Stimulated activated CD4-positive, alpha-beta T cell treated with anti-CD3 and anti-CD28 coated beads, Interleukin-2, amount 100 ng/mL, for 24 hours (primary cell): ENCODE measurements at regions not wholly inside any gene's neighbourhood (a gene's known extent, or its start where the extent isn't known, plus 50 kb on each side); places are given as distances from the start of the nearest gene placed in this dataset.

Experiments
- DNase-seq, 2 donors: peaks; one replicate each; pipeline ENCODE4 v3.0.0-alpha.2; 2020

- DNase-seq = no peak
Observed at GRCh38 chr9:103658156-103658555, 436.0 kb upstream of the SMC2 start.

GRCh38 chr9:103660830-103661229 lies 433.3 kb upstream of the SMC2 start:
- no peak for DNase-seq

DNA sequence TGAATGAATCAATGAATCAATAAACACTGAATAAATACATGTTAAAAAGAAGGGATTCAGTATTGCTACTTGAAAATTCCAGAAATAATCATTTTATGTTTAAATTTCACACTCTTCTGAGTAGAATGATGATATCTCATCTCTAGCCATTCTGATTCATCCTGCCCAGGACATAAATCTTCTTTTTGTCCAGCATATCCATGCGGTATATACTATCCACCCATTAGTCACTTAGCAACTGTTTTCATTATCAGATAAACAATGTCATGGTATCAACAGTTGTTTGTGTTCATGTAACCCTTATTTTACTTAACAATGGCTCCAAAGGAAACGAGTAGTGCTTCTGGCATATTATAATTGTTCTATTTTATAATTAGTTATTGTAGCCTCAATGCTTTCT lies 432.4 kb upstream of the SMC2 start:
- no peak for DNase-seq

DNA sequence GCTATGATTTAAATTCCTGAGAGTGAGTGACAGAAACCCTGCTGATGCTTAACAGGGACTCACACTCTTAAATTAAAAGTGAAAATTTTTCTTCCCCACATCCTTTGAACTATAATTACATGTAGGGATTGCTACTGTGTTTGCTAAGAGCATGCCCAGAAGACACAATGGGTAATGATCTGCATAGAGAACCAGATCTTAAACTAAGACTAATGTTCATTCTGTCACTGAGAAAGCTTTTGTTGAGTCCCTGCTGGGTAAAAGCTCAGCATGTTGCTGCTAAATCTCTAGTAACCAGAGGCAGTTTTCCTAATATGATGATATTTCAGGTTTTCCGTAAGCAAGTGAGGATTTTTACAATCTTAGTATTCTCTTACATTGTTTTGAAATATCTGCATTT lies 424.8 kb upstream of the SMC2 start:
- no peak for DNase-seq

DNA sequence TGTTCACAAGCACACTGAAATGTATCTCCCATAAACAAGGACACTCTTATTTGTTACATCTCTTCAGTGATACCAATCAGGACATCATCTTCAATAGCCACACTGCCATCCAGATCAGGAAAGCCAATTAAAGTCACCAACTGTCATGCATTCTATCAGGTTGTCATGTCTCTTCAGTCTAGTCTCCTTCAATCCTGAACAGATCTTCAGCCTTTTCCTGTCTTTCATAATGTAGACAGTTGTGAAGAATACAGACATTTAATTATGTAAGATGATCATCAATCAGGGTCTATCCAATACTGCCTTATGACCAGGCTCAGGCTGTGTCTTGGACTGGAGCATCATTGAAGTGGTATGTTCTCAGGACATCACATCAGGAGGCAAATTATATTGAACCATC lies 419.8 kb upstream of the SMC2 start:
- no peak for DNase-seq

- DNase-seq = no peak
Observed at GRCh38 chr9:103680581-103680980, 413.5 kb upstream of the SMC2 start.

- DNase-seq = no peak
Observed at GRCh38 chr9:103681435-103681834, 412.7 kb upstream of the SMC2 start.

DNA sequence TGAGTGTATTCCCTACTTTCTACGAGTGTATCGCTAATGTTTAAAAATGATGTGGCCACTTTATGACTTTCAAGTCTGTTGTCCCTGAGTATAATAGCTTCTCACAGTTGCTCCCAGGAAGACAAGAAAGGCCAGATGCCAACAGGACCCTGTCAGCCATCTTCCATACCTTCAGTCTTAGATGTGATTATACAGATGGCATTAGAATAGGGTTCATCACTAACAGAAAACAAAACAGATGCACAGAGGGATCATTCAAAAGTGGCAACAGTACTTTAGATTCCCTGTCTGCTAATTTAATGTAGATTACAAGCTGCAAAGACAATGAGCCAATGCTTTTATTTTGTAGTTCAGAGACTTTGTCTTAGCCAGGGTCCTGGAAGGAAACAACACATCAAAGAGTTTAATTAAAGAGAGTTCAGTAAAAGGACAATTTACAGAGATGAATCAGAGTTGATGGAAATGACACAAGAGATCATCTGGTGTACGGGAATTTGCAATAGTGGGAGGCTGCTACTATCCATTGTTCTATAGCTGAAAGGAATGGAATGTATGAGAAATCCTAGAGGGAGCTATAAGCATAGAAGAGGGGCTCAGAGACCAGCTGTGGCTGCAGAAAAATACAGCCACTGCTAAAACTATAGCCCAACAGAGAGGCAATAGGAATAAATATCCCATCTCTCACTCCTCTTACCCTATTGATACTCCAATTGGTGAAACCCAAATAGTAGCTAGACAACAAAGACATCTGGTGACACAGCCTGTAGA lies 393.7 kb upstream of the SMC2 start:
- no peak for DNase-seq

- no peak for DNase-seq
Observed at GRCh38 chr9:103702572-103702971, 391.5 kb upstream of the SMC2 start.

DNA sequence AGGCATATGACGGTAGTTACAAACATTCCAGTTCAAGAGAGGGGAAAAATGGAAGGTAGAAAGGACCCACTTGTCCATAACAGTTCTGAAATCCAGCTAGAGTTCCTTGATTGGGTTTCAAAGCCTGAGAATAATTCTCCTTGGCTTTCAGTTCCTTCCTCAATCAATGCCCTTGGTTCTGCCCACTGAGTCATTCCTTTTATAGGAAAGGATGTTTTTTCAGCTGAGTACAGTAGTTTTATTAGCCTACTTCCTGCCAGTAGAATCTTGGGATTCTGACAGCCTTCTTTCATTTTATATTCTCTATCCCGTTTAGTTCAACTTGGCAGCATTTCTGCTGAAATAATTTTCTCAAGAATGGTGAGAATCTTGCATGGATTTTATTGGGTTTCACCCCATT lies 386.9 kb upstream of the SMC2 start:
- no peak for DNase-seq

GRCh38 chr9:103709366-103709765 lies 384.7 kb upstream of the SMC2 start:
- no peak for DNase-seq

GRCh38 chr9:103713631-103714030 lies 380.5 kb upstream of the SMC2 start:
- DNase-seq = no peak

GRCh38 chr9:103714992-103715391 lies 379.1 kb upstream of the SMC2 start:
- DNase-seq = no peak

- no peak for DNase-seq
Observed at GRCh38 chr9:103721056-103721455, 373.1 kb upstream of the SMC2 start.

DNA sequence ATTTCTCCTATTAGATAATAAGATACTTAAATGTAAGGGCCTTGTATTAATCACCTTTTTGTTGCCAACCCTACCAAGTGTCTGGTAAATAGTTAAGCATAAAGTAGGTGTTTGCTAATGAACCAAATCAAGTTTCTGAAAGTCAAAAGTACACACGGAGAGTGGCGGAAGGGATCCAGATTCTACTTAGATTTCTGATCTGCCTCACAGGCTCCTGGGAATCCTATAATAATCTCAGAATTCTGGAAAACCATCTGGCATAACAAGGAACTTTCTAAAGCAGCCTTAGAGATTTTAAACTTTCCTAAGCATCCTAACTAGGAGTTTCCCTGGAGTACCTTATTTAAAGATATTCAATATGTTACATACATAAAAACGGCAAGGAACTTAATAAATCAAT lies 363.2 kb upstream of the SMC2 start:
- DNase-seq = no peak

DNA sequence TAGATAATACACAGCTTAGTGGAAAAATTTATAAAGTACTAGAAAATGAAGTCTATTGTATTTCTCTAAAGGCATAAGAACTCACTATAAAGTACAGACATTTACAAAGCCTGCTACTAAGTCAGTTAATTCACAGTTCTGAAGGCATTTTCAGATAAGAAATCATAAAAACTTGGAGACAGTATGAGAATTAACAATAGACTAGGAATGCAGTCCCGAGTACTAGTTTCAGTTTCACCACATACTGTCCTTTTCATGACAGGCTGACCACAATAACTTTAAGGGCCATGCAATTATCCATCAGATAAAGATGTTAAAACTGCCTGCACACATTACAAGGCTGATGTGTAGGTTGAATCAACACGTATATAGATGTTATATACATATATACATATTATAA lies 362.6 kb upstream of the SMC2 start:
- no peak for DNase-seq

- DNase-seq = no peak
Observed at GRCh38 chr9:103734471-103734870, 359.6 kb upstream of the SMC2 start.

- DNase-seq = no peak
Observed at GRCh38 chr9:103755441-103755840, 338.7 kb upstream of the SMC2 start.

GRCh38 chr9:103755986-103756385 lies 338.1 kb upstream of the SMC2 start:
- DNase-seq = no peak

GRCh38 chr9:103757062-103757461 lies 337.0 kb upstream of the SMC2 start:
- no peak for DNase-seq

DNA sequence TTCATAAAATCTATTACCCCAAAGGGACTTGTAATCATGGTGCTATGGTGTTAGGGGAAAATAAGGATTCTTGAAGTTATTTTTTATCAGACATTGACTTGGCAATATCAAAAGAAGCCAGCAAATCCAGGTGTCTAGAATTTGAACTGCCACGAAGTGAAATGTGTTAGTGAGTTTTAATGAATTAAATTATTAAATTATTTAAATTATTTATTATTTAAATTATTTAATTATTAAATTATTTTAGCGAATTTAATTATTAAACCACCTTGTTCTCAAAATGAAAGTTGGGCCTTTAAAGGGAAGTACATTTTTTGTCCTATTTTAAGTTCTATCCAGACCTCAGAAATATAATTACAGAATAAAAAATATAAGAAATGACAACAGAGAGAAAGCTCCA lies 332.6 kb upstream of the SMC2 start:
- DNase-seq = no peak

DNA sequence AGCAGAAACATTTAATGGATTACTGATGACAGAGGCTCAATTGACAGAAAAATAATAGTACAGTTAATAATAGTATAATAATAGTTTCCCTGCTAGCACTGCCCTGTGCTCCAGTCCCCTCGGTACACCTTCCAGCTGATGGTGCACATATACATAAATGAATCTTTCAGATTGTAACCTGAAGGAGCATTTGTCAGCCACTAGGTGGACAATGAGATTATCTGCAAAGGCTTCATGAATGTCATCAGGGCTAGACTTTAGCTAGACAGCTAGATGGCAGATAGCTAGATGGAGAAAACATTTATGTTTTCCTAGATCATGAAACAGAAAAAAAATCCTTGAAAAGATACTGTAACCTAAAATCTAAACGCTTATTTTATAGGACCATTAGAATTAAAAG lies 304.4 kb upstream of the SMC2 start:
- no peak for DNase-seq

- no peak for DNase-seq
Observed at GRCh38 chr9:103798620-103799019, 295.5 kb upstream of the SMC2 start.

DNA sequence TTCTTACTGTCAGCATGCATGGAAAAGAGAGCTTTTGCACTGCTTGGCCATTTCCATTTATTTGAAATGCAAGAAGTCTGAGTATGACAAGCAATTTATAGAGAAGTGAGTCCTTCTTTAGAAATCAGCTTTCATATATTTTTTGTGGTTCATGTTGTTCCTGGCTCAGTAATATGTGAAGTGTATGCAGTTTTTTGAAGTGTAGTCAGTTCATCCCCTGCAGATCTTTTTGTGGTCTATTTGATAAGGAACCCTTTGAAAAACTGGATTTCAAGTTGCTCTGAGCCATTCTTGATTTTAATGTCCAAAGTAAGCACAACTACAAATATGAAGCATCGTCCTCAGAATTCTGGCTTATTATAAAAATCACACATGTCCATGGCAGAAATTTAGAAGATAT lies 294.1 kb upstream of the SMC2 start:
- no peak for DNase-seq

- DNase-seq = no peak
Observed at GRCh38 chr9:103802068-103802467, 292.0 kb upstream of the SMC2 start.

DNA sequence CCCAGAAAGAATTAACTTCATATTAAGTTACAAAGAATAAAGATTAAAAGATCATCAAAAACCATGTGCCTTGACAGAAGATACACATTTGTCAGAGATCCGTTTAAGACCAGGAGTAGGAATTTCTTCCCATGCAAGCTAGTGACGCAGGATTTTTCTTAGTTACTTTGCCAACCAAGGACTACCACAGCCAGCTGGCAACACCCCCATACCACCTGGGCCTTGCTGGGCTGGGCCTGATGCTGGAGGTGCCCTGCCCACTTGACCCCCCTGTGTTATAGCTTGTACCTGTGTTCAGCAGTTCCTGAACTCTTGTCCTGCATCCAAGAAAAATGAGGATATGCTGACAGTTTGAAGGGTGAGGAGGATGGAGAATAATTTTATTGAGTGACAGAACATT lies 290.9 kb upstream of the SMC2 start:
- no peak for DNase-seq
